Gastrocnemius medialis (tissue), 4 donors: ENCODE measurements at regions not wholly inside any gene's neighbourhood (a gene's known extent, or its start where the extent isn't known, plus 50 kb on each side); places are given as distances from the start of the nearest gene placed in this dataset.

ENCODE experiments used
- CTCF ChIP-seq, 5 experiments: fragments of 450-650 bp in 3 of 5; fragments of 200-600 bp in 2 of 5; sonication (generic) in 2 of 5; IDR thresholded peaks in 4 of 5; conservative IDR thresholded peaks in 1 of 5; 1 replicate in 4 of 5; 2 replicates in 1 of 5; pipeline ENCODE4 v1.5.1; 2016 to 2019; ENCODE audit warnings: antibody characterized with exemption in 5 of 5, mild to moderate bottlenecking in 3 of 5, moderate library complexity in 3 of 5
- POLR2A ChIP-seq, 2 donors: fragments of 450-650 bp; IDR thresholded peaks; one replicate each; pipeline ENCODE4 v1.6.1; 2017; ENCODE audit warnings: antibody characterized with exemption in 2 of 2, mild to moderate bottlenecking in 2 of 2, moderate library complexity in 2 of 2

DNA sequence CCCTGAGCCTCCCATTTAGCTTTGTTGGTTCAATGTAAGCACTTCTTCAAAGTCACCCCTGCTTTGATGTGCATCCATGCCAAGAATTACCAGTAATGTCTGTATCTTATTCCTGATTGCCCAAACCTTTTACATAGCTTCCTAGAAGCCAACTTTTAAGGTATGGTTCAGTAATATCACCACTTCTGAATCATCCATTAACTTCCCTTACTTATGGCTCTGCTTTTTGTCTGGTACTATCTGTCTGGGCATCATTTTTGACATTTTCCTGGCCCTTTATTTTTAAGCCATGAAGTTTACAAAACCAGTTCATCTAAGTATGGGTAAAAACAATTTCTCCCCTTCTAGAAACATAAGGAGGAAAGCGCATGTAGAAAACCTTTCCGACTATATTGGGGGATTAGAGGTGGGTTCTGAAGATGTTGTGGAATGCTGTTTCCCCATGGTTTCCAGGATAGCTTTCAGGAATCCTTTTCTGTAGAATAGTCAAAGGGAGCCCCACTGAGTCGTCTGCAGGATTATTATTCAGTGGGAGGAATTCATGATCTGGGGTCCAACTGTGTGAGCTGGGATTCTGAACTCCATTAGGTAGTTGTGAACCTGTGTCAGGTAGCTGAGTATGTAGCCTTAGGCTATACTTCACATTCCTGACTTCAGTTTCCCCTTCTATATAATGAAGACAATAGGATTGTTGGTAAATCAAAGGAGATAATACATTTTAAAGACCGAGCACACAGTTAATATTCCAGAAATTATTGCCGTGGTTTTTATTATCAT lies 163.8 kb downstream of the SUCLA2 start:
- no peak for TF ChIP-seq CTCF (IDR thresholded peaks at IDR 0.05 in 4 of 5, conservative IDR thresholded peaks at IDR 0.05 in 1 of 5)
- no peak for TF ChIP-seq POLR2A (IDR thresholded peaks at IDR 0.05)
